VCaP (cell line): ENCODE measurements at regions not wholly inside any gene's neighbourhood (a gene's known extent, or its start where the extent isn't known, plus 50 kb on each side); places are given as distances from the start of the nearest gene placed in this dataset.

Experiments used
- H3K27ac ChIP-seq: fragments of 450-650 bp; 2 replicates; pipeline ENCODE4 v1.5.1; 2017
- TF ChIP-seq, protein P1 (sequence below): fragments of 450-650 bp; conservative IDR thresholded peaks from 2 replicates; pipeline ENCODE4 v1.5.1; 2017; ENCODE audit warnings: mild to moderate bottlenecking, moderate library complexity

DNA sequence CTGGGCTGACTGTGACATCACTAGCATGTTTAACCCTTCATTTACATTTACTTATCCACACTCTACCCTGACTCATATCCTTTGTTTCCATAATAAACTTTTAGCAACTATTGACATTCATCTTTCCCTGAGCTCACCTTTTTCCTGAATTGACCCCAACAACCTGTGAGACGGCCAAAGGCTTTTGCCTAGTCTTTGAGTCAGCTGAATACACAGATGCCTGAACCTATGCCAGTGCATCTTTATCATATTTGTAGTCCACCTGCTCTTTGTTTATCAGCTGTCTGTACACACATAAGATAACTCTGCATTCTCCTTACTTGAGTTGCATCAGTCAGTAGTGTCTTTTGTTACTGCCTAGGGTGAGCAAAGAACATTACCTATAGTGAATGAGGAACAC, 128.5 kb upstream of the HMHB1 start:
- H3K27ac ChIP-seq = no peak overlapping the region

DNA sequence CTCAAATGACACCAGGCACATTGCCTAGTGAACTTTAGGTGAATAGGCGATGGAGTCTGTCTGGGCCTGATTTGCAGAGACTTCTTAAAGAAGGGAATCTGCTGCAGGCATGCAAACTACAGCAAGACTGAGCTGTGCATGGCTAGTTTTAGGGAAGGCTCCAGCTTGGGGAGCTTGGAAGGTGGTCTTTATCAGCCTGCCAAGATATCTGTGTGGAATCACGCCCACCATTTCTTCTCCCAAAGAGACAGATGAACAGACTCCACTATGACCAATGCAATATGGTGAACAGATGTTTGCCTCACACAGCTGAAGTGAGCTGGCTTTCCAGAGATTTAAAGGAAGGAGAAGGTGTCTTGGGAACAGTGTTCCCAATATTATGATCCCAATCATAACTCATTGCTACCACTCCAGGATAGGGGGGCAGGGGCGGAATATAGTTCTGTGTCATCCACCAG, 129.0 kb upstream of the HMHB1 start:
- TF ChIP-seq, protein P1, sequence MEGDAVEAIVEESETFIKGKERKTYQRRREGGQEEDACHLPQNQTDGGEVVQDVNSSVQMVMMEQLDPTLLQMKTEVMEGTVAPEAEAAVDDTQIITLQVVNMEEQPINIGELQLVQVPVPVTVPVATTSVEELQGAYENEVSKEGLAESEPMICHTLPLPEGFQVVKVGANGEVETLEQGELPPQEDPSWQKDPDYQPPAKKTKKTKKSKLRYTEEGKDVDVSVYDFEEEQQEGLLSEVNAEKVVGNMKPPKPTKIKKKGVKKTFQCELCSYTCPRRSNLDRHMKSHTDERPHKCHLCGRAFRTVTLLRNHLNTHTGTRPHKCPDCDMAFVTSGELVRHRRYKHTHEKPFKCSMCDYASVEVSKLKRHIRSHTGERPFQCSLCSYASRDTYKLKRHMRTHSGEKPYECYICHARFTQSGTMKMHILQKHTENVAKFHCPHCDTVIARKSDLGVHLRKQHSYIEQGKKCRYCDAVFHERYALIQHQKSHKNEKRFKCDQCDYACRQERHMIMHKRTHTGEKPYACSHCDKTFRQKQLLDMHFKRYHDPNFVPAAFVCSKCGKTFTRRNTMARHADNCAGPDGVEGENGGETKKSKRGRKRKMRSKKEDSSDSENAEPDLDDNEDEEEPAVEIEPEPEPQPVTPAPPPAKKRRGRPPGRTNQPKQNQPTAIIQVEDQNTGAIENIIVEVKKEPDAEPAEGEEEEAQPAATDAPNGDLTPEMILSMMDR = no peak
- H3K27ac ChIP-seq = no peak overlapping the region

More for the DNA sequence above, 128.5 kb upstream of the HMHB1 start:
- TF ChIP-seq, protein P1 = no peak

DNA sequence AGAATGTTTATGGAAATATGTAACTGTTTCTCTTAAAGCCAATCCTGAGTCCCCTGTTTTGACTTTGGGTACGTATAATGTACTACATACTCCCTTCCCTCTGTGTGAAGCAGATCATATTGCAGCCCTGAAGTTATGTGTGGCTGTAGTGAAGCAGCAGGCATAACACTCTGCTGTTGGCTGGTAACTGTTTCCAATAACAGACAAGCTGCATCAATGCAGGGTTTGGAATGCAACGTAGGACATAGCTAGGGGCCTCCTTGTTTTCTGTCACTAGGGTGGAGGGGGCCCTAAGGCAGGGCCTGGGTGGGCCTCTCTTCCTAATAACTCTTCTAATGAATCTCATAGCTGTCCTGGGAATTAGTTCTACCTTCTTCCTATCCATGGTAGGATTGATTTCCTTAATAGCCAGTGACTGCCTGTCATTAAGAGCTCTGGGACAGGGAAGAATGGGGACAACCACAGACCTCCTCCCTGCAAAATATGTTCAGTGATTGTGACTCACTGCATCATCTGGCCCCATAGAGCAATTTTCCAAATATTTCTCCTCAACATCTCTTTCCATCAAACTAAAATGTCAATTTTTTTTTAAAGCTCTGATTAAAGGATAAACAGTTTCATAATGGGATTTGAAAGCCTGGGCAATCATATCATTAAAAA, 129.6 kb upstream of the HMHB1 start:
- TF ChIP-seq, protein P1 = no peak
- no peak overlapping the region for H3K27ac ChIP-seq

DNA sequence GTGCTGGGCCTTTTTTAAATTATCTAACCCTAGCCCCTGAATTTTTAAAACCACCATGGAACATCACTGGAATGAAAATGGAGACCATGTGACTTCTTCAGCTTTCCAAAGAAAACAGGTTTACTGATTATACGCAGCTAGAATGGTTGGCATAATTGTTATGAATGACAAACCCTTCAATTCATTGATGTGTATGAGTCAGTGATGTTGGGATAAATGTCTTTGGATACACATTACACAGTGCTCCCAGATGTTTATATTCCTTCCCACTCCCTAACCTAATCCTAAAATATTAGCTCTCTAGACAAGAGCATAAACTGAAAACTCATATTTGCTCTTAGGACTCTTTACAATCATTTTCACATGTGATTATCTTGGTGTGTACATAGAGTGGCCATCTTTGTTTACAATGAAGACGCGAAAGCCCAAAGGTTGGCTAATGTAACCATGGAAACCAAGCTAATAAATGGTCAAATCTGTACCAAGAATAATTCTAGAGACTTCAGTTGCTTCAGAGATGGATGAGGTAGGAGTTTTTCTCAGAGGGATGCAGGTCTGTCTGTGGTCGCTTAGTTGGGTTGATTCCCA, 131.2 kb upstream of the HMHB1 start:
- TF ChIP-seq, protein P1 = no peak
- no peak overlapping the region; the same call in 1 of the 2 replicates for H3K27ac ChIP-seq

DNA sequence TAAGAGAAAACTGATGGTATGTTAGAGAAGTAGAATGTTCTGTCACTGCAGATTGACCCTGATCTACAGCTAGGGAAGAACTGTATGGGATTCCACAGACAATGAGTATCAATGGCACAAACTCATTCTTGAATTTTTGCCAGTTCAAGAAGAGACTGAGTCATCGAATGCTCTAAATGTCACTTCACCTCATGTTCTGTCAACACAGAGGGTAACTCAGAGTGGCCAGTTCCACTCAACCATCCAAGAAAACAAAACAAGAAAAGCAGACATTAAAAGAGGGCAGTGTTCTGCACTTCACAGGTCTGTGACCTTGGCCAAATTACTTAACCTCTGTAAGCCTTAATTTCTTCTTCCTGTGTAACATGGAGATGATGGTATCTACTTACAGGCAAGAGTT, 132.2 kb upstream of the HMHB1 start:
- TF ChIP-seq, protein P1 = no peak
- no peak overlapping the region for H3K27ac ChIP-seq

DNA sequence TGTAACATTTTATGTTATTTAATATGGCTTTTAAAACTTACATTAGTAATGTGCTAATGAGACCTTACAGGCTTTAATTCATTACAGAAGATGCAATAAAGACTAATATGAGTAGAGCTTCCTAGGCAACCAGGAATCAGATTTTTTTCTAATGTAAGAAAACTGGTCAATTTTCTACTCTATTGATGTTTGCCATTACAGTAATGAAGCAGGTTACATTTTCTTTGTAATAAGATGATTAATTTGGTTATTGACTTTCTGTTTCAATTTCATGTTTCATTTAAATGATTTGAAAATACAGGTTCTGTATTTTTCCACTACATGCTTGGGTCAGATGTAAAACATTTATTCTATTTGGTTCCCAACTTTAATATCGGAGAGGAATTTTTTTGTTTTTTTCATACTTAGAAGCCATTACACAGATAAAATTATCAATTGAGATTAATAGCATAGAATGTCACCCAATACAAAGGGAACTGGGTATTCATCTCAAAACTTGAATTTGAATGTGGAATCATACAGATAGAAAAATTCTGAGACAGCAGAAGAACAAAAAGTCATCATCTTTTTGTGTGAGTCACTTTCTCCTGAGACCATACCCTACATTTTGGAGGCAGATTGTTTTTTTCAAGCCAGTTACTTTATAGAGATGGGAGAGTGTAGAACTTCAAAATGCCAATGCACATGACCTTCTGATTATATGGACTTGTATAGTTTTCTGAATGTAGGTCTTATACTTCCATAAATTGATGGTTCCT, 133.6 kb upstream of the HMHB1 start:
- H3K27ac ChIP-seq = no peak overlapping the region
- TF ChIP-seq, protein P1 = no peak

DNA sequence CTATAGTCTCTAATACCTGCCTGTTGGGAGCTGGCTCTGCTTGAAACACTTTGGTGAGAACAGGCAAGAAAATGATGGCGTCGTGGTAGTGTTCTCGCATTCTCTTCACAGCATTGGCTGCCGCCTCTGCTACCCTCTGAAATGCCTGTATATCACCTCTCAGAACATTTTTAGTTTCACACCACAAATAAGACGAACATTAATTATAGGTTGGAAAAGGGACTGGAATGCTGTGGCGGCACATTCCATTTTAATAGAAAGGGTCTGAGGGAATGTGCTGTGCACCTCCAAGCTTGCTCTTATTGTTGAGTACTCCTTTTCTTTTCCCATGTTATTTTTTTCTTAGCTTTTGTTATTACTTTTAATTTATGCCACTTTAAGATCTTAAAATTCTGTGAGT, 134.6 kb upstream of the HMHB1 start:
- TF ChIP-seq, protein P1 = no peak
- no peak overlapping the region for H3K27ac ChIP-seq
